GM21526 (cell line): ENCODE measurements at regions not wholly inside any gene's neighbourhood (a gene's known extent, or its start where the extent isn't known, plus 50 kb on each side); places are given as distances from the start of the nearest gene placed in this dataset.

Source experiments
- ATAC-seq: cut with Tn5 transposase; IDR thresholded peaks from one replicate; pipeline ENCODE4 v1.9.1; 2021; ENCODE audit warnings: moderate library complexity; ENCODE audit not compliant: unreplicated experiment, low FRiP score

- no peak for ATAC-seq
Observed at GRCh38 chr7:25985196-25985595, 166.8 kb upstream of the NFE2L3 start.

- ATAC-seq = no peak
Observed at GRCh38 chr7:25988640-25989039, 163.4 kb upstream of the NFE2L3 start.

GRCh38 chr7:25989140-25989705 lies 162.8 kb upstream of the NFE2L3 start:
- no peak for ATAC-seq

GRCh38 chr7:25994433-25994994 lies 157.5 kb upstream of the NFE2L3 start:
- no peak for ATAC-seq

GRCh38 chr7:25995216-25995615 lies 156.8 kb upstream of the NFE2L3 start:
- no peak for ATAC-seq

- ATAC-seq = no peak
Observed at GRCh38 chr7:25996006-25996408, 156.0 kb upstream of the NFE2L3 start.

GRCh38 chr7:25998499-25998898 lies 153.5 kb upstream of the NFE2L3 start:
- no peak for ATAC-seq

GRCh38 chr7:26000841-26001240 lies 151.2 kb upstream of the NFE2L3 start:
- no peak for ATAC-seq

- no peak for ATAC-seq
Observed at GRCh38 chr7:26001662-26002244, 150.2 kb upstream of the NFE2L3 start.

GRCh38 chr7:26005683-26006410 lies 146.2 kb upstream of the NFE2L3 start:
- no peak for ATAC-seq

GRCh38 chr7:26006426-26006825 lies 145.6 kb upstream of the NFE2L3 start:
- no peak for ATAC-seq

GRCh38 chr7:26007510-26007909 lies 144.5 kb upstream of the NFE2L3 start:
- ATAC-seq = no peak

GRCh38 chr7:26008428-26008827 lies 143.6 kb upstream of the NFE2L3 start:
- no peak for ATAC-seq

- peak; percentile 75 for ATAC-seq
Observed at GRCh38 chr7:26011039-26011696, 140.8 kb upstream of the NFE2L3 start.

GRCh38 chr7:26013551-26014083 lies 138.4 kb upstream of the NFE2L3 start:
- ATAC-seq = no peak

- ATAC-seq = no peak
Observed at GRCh38 chr7:26022982-26023381, 129.0 kb upstream of the NFE2L3 start.

- no peak for ATAC-seq
Observed at GRCh38 chr7:26029911-26030310, 122.1 kb upstream of the NFE2L3 start.

- ATAC-seq = no peak
Observed at GRCh38 chr7:26034391-26034790, 117.6 kb upstream of the NFE2L3 start.

- no peak for ATAC-seq
Observed at GRCh38 chr7:26035552-26035951, 116.4 kb upstream of the NFE2L3 start.

- no peak for ATAC-seq
Observed at GRCh38 chr7:26036092-26036491, 115.9 kb upstream of the NFE2L3 start.
